K562 (cell line): ENCODE measurements at regions not wholly inside any gene's neighbourhood (a gene's known extent, or its start where the extent isn't known, plus 50 kb on each side); places are given as distances from the start of the nearest gene placed in this dataset.

Experiments used
- ATF7 ChIP-seq: fragments of 450-650 bp; IDR thresholded peaks from 2 replicates; pipeline ENCODE4 v1.7.1; 2014; ENCODE audit warnings: mild to moderate bottlenecking, moderate library complexity
- CBX3 ChIP-seq, 2 experiments: IDR thresholded peaks; 1 replicate in 1 of 2; 2 replicates in 1 of 2; pipeline ENCODE4 v1.6.1; 2012; ENCODE audit warnings: inconsistent platforms in 2 of 2, low read length in 2 of 2, borderline replicate concordance in 1 of 2, control low read depth in 1 of 2
- CHD1 ChIP-seq: fragments of 200-600 bp; sonication (generic); IDR thresholded peaks from one replicate; pipeline ENCODE4 v1.6.1; 2012; ENCODE audit warnings: mild to moderate bottlenecking, moderate library complexity, low read length, inconsistent platforms
- EGR1 ChIP-seq: fragments of 450-650 bp; conservative IDR thresholded peaks from 2 replicates; pipeline ENCODE4 v1.6.1; 2017; ENCODE audit warnings: mild to moderate bottlenecking
- ELF4 ChIP-seq: fragments of 450-650 bp; formaldehyde crosslinking; IDR thresholded peaks from 2 replicates; pipeline ENCODE4 v1.4.0; 2022; ENCODE audit warnings: missing genetic modification characterization
- ESRRB ChIP-seq: fragments of 250-450 bp; sonication (Bioruptor Pico); IDR thresholded peaks from 2 replicates; pipeline ENCODE4 v1.5.0; 2020; ENCODE audit warnings: mild to moderate bottlenecking, moderate library complexity, borderline replicate concordance
- GTF2E2 ChIP-seq: fragments of 200-800 bp; sonication (Bioruptor generic); IDR thresholded peaks from 2 replicates; pipeline ENCODE4 v1.6.1; 2016; ENCODE audit warnings: missing genetic modification characterization, missing compliant biosample characterization
- JUND ChIP-seq, 2 experiments: IDR thresholded peaks; 2 replicates in 1 of 2; 3 replicates in 1 of 2; pipeline ENCODE4 v1.6.1; 2011; ENCODE audit warnings: borderline replicate concordance in 2 of 2, low read depth in 2 of 2, low read length in 2 of 2, improper control_type of control experiment in 1 of 2, missing biosample characterization in 1 of 2, missing genetic modification characterization in 1 of 2, missing genetic modification reagents in 1 of 2
- KLF6 ChIP-seq: fragments of 250-450 bp; sonication (Bioruptor Pico); IDR thresholded peaks from 2 replicates; pipeline ENCODE4 v1.4.0; 2020; ENCODE audit warnings: mild to moderate bottlenecking, moderate library complexity, borderline replicate concordance
- MTA3 ChIP-seq: fragments of 450-650 bp; formaldehyde crosslinking; IDR thresholded peaks from 2 replicates; pipeline ENCODE4 v1.6.1; 2017; ENCODE audit warnings: mild to moderate bottlenecking, borderline replicate concordance
- SMARCE1 ChIP-seq: fragments of 450-650 bp; IDR thresholded peaks from 2 replicates; pipeline ENCODE4 v1.7.1; 2016; ENCODE audit warnings: mild to moderate bottlenecking
- ZNF589 ChIP-seq: fragments of 200-800 bp; sonication (Bioruptor generic); IDR thresholded peaks from 2 replicates; pipeline ENCODE4 v1.6.1; 2016; ENCODE audit warnings: low read depth, missing genetic modification characterization, missing compliant biosample characterization
- TF ChIP-seq, protein P1 (sequence below): sonication (generic); formaldehyde crosslinking; IDR thresholded peaks from 2 replicates; pipeline ENCODE4 v1.8.0; 2022; ENCODE audit warnings: mild to moderate bottlenecking, missing genetic modification reagents
- TF ChIP-seq, protein P2 (sequence below): fragments of 200-800 bp; sonication (Bioruptor generic); IDR thresholded peaks from 2 replicates; pipeline ENCODE4 v1.6.1; 2017; ENCODE audit warnings: missing genetic modification characterization, missing compliant biosample characterization
- TF ChIP-seq, protein P3 (sequence below): fragments of 450-650 bp; IDR thresholded peaks from 2 replicates; pipeline ENCODE4 v1.6.1; 2017; ENCODE audit warnings: antibody characterized with exemption, mild to moderate bottlenecking

DNA sequence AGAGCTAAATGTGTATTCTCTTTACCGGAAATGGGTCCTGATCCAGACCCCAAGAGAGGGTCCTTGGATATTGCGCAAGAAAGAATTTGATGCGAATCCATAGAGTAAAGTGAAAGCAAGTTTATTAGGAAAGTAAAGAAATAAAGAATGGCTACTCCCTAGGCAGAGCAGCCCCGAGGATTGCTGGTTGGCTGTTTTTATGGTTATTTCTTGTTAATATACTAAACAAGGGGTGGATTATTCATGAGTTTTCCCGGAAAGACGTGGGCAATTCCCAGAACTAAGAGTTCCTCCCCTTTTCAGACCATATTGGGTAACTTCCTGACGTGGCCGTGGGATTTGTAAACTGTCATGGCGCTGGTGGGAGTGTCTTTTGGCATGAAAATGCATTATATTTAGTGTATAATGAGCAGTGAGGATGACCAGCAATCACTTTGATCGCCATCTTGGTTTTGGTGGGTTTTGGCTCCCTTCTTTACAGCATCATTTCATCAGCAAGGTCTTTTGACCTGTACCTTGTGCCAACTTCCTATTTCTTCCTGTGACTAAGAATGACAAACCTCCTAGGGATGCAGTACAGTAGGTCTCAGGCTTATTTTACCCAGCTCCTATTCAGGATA is 60.4 kb downstream of the ARL4A start (continued):
- no peak for TF ChIP-seq JUND (IDR thresholded peaks at IDR 0.05; ENCODE audit: borderline replicate concordance, low read depth, low read length)
- TF ChIP-seq JUND (tag; IDR thresholded peaks at IDR 0.05; ENCODE audit: borderline replicate concordance, low read depth, low read length), result peak; percentile 30; the same call in 2 of the 3 replicates
- TF ChIP-seq SMARCE1, result 0 out of 2 replicates have a peak, but pooled peaks have one; percentile 22
- 0 out of 2 replicates have a peak, but pooled peaks have one; percentile 59 for TF ChIP-seq MTA3
- TF ChIP-seq, protein P1, sequence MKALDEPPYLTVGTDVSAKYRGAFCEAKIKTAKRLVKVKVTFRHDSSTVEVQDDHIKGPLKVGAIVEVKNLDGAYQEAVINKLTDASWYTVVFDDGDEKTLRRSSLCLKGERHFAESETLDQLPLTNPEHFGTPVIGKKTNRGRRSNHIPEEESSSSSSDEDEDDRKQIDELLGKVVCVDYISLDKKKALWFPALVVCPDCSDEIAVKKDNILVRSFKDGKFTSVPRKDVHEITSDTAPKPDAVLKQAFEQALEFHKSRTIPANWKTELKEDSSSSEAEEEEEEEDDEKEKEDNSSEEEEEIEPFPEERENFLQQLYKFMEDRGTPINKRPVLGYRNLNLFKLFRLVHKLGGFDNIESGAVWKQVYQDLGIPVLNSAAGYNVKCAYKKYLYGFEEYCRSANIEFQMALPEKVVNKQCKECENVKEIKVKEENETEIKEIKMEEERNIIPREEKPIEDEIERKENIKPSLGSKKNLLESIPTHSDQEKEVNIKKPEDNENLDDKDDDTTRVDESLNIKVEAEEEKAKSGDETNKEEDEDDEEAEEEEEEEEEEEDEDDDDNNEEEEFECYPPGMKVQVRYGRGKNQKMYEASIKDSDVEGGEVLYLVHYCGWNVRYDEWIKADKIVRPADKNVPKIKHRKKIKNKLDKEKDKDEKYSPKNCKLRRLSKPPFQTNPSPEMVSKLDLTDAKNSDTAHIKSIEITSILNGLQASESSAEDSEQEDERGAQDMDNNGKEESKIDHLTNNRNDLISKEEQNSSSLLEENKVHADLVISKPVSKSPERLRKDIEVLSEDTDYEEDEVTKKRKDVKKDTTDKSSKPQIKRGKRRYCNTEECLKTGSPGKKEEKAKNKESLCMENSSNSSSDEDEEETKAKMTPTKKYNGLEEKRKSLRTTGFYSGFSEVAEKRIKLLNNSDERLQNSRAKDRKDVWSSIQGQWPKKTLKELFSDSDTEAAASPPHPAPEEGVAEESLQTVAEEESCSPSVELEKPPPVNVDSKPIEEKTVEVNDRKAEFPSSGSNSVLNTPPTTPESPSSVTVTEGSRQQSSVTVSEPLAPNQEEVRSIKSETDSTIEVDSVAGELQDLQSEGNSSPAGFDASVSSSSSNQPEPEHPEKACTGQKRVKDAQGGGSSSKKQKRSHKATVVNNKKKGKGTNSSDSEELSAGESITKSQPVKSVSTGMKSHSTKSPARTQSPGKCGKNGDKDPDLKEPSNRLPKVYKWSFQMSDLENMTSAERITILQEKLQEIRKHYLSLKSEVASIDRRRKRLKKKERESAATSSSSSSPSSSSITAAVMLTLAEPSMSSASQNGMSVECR (CRISPR knock-in tag), result no peak
- TF ChIP-seq ESRRB, result no peak
- TF ChIP-seq ZNF589 (CRISPR knock-in tag), result peak; percentile 77; the same call in 1 of the 2 replicates
- no peak for TF ChIP-seq CHD1
- TF ChIP-seq EGR1, result peak; percentile 99
- 0 out of 2 replicates have a peak, but pooled peaks have one; percentile 10 for TF ChIP-seq ELF4
- peak; percentile 75; the same call in 1 of the 2 replicates for TF ChIP-seq ATF7
- TF ChIP-seq GTF2E2 (tag), result peak; percentile 62; the same call in 1 of the 2 replicates
- peak in 1 of 2 experiments; percentile 69; a peak in 1 of 3 replicates for TF ChIP-seq CBX3 (IDR thresholded peaks at IDR 0.05; ENCODE audit: borderline replicate concordance in 1 of 2, low read length in 2 of 2)
- TF ChIP-seq, protein P2, sequence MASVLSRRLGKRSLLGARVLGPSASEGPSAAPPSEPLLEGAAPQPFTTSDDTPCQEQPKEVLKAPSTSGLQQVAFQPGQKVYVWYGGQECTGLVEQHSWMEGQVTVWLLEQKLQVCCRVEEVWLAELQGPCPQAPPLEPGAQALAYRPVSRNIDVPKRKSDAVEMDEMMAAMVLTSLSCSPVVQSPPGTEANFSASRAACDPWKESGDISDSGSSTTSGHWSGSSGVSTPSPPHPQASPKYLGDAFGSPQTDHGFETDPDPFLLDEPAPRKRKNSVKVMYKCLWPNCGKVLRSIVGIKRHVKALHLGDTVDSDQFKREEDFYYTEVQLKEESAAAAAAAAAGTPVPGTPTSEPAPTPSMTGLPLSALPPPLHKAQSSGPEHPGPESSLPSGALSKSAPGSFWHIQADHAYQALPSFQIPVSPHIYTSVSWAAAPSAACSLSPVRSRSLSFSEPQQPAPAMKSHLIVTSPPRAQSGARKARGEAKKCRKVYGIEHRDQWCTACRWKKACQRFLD, result peak; percentile 83
- TF ChIP-seq KLF6 (CRISPR knock-in tag), result peak; percentile 61; the same call in 1 of the 2 replicates
- TF ChIP-seq, protein P3, sequence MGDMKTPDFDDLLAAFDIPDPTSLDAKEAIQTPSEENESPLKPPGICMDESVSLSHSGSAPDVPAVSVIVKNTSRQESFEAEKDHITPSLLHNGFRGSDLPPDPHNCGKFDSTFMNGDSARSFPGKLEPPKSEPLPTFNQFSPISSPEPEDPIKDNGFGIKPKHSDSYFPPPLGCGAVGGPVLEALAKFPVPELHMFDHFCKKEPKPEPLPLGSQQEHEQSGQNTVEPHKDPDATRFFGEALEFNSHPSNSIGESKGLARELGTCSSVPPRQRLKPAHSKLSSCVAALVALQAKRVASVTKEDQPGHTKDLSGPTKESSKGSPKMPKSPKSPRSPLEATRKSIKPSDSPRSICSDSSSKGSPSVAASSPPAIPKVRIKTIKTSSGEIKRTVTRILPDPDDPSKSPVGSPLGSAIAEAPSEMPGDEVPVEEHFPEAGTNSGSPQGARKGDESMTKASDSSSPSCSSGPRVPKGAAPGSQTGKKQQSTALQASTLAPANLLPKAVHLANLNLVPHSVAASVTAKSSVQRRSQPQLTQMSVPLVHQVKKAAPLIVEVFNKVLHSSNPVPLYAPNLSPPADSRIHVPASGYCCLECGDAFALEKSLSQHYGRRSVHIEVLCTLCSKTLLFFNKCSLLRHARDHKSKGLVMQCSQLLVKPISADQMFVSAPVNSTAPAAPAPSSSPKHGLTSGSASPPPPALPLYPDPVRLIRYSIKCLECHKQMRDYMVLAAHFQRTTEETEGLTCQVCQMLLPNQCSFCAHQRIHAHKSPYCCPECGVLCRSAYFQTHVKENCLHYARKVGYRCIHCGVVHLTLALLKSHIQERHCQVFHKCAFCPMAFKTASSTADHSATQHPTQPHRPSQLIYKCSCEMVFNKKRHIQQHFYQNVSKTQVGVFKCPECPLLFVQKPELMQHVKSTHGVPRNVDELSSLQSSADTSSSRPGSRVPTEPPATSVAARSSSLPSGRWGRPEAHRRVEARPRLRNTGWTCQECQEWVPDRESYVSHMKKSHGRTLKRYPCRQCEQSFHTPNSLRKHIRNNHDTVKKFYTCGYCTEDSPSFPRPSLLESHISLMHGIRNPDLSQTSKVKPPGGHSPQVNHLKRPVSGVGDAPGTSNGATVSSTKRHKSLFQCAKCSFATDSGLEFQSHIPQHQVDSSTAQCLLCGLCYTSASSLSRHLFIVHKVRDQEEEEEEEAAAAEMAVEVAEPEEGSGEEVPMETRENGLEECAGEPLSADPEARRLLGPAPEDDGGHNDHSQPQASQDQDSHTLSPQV, result peak; percentile 91
